ENCODE measurements at regions not wholly inside any gene's neighbourhood (a gene's known extent, or its start where the extent isn't known, plus 50 kb on each side); places are given as distances from the start of the nearest gene placed in this dataset.

DNA sequence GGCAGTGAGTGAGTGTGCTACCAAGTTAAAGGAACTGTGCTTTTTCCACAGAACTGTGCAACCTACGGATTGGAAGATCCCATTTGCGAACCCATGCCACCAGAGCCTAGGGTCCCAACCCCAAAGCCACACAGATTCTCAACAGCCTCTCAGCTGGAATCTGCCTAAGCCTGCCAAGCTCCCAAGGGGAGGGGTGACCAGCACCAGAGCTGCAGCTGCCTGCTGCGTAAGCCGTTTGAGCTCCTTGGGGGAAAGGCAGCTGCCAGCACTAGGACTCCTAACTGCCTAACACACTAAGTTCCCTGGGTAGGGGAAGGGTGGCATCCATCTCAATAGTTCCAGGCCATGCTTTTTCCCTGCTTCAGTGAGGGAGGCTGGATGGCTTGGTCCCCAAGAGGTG is 738.1 kb upstream of the PRKX start:
- TF ChIP-seq, protein P1, sequence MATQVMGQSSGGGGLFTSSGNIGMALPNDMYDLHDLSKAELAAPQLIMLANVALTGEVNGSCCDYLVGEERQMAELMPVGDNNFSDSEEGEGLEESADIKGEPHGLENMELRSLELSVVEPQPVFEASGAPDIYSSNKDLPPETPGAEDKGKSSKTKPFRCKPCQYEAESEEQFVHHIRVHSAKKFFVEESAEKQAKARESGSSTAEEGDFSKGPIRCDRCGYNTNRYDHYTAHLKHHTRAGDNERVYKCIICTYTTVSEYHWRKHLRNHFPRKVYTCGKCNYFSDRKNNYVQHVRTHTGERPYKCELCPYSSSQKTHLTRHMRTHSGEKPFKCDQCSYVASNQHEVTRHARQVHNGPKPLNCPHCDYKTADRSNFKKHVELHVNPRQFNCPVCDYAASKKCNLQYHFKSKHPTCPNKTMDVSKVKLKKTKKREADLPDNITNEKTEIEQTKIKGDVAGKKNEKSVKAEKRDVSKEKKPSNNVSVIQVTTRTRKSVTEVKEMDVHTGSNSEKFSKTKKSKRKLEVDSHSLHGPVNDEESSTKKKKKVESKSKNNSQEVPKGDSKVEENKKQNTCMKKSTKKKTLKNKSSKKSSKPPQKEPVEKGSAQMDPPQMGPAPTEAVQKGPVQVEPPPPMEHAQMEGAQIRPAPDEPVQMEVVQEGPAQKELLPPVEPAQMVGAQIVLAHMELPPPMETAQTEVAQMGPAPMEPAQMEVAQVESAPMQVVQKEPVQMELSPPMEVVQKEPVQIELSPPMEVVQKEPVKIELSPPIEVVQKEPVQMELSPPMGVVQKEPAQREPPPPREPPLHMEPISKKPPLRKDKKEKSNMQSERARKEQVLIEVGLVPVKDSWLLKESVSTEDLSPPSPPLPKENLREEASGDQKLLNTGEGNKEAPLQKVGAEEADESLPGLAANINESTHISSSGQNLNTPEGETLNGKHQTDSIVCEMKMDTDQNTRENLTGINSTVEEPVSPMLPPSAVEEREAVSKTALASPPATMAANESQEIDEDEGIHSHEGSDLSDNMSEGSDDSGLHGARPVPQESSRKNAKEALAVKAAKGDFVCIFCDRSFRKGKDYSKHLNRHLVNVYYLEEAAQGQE (IDR thresholded peaks at IDR 0.05; ENCODE audit: insufficient read depth in 1 of 2, low read depth in 2 of 2, low read length in 2 of 2) = no peak
- TF ChIP-seq TAF1 (IDR thresholded peaks at IDR 0.05; ENCODE audit: borderline replicate concordance, insufficient read depth, low read length) (no peak), POLR2AphosphoS5 (IDR thresholded peaks at IDR 0.05; ENCODE audit: low read depth, low read length) (no peak), SIN3A (IDR thresholded peaks at IDR 0.05; ENCODE audit: borderline replicate concordance, insufficient read depth, low read length) (no peak)

Data from PFSK-1 (cell line).